GM12878 (cell line): ENCODE measurements at regions not wholly inside any gene's neighbourhood (a gene's known extent, or its start where the extent isn't known, plus 50 kb on each side); places are given as distances from the start of the nearest gene placed in this dataset.

Experiments
- ASH2L ChIP-seq: fragments of 300-600, 200-600 bp; sonication (generic); IDR thresholded peaks from 2 replicates; pipeline ENCODE4 v1.6.1; 2017; ENCODE audit warnings: low read depth, mild to moderate bottlenecking, borderline replicate concordance
- CTCF ChIP-seq, 3 experiments: IDR thresholded peaks in 2 of 3; conservative IDR thresholded peaks in 1 of 3; 2 replicates each; pipeline ENCODE4 v1.5.1; 2011; ENCODE audit warnings: low read depth in 3 of 3, low read length in 3 of 3, mild to moderate bottlenecking in 3 of 3, control low read depth in 2 of 3, moderate library complexity in 2 of 3, inconsistent platforms in 1 of 3, mixed read lengths in 1 of 3; ENCODE audit not compliant: control insufficient read depth in 2 of 3, insufficient read depth in 1 of 3; ENCODE audit errors: extremely low read depth in 1 of 3
- ESRRA ChIP-seq: IDR thresholded peaks from 2 replicates; pipeline ENCODE4 v1.6.1; 2012; ENCODE audit warnings: mild to moderate bottlenecking, low read length, improper control_type of control experiment
- GABPA ChIP-seq: IDR thresholded peaks from 2 replicates; pipeline ENCODE4 v1.6.1; 2014; ENCODE audit warnings: antibody characterized with exemption, low read depth, mild to moderate bottlenecking, inconsistent platforms
- HCFC1 ChIP-seq: fragments of 150-350 bp; IDR thresholded peaks from 2 replicates; pipeline ENCODE4 v1.6.1; 2014; ENCODE audit warnings: low read length
- KAT2A ChIP-seq: conservative IDR thresholded peaks from 2 replicates; pipeline ENCODE4 v1.6.1; 2011; ENCODE audit warnings: low read depth, low read length; ENCODE audit not compliant: control insufficient read depth
- PRDM15 ChIP-seq: fragments of 450-650 bp; formaldehyde crosslinking; IDR thresholded peaks from 2 replicates; pipeline ENCODE4 v1.4.0; 2020; ENCODE audit warnings: mild to moderate bottlenecking, moderate library complexity
- TF ChIP-seq, protein P1 (sequence below): fragments of 450-650 bp; IDR thresholded peaks from 2 replicates; pipeline ENCODE4 v1.6.1; 2017; ENCODE audit warnings: mild to moderate bottlenecking
- TF ChIP-seq, protein P2 (sequence below): IDR thresholded peaks from 2 replicates; pipeline ENCODE4 v1.6.1; 2012; ENCODE audit warnings: mild to moderate bottlenecking, low read depth, low read length

GRCh38 chr9:74035786-74036185 is 461.3 kb upstream of the RORB start:
- TF ChIP-seq ESRRA, result no peak
- TF ChIP-seq, protein P1, sequence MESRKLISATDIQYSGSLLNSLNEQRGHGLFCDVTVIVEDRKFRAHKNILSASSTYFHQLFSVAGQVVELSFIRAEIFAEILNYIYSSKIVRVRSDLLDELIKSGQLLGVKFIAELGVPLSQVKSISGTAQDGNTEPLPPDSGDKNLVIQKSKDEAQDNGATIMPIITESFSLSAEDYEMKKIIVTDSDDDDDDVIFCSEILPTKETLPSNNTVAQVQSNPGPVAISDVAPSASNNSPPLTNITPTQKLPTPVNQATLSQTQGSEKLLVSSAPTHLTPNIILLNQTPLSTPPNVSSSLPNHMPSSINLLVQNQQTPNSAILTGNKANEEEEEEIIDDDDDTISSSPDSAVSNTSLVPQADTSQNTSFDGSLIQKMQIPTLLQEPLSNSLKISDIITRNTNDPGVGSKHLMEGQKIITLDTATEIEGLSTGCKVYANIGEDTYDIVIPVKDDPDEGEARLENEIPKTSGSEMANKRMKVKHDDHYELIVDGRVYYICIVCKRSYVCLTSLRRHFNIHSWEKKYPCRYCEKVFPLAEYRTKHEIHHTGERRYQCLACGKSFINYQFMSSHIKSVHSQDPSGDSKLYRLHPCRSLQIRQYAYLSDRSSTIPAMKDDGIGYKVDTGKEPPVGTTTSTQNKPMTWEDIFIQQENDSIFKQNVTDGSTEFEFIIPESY, result no peak
- TF ChIP-seq KAT2A, result no peak
- TF ChIP-seq, protein P2, sequence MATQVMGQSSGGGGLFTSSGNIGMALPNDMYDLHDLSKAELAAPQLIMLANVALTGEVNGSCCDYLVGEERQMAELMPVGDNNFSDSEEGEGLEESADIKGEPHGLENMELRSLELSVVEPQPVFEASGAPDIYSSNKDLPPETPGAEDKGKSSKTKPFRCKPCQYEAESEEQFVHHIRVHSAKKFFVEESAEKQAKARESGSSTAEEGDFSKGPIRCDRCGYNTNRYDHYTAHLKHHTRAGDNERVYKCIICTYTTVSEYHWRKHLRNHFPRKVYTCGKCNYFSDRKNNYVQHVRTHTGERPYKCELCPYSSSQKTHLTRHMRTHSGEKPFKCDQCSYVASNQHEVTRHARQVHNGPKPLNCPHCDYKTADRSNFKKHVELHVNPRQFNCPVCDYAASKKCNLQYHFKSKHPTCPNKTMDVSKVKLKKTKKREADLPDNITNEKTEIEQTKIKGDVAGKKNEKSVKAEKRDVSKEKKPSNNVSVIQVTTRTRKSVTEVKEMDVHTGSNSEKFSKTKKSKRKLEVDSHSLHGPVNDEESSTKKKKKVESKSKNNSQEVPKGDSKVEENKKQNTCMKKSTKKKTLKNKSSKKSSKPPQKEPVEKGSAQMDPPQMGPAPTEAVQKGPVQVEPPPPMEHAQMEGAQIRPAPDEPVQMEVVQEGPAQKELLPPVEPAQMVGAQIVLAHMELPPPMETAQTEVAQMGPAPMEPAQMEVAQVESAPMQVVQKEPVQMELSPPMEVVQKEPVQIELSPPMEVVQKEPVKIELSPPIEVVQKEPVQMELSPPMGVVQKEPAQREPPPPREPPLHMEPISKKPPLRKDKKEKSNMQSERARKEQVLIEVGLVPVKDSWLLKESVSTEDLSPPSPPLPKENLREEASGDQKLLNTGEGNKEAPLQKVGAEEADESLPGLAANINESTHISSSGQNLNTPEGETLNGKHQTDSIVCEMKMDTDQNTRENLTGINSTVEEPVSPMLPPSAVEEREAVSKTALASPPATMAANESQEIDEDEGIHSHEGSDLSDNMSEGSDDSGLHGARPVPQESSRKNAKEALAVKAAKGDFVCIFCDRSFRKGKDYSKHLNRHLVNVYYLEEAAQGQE, result no peak
- TF ChIP-seq ASH2L, result no peak
- TF ChIP-seq CTCF (IDR thresholded peaks at IDR 0.05 in 2 of 3, conservative IDR thresholded peaks at IDR 0.05 in 1 of 3; ENCODE audit: control insufficient read depth in 2 of 3, extremely low read depth in 1 of 3, insufficient read depth in 1 of 3, low read depth in 3 of 3, low read length in 3 of 3), result no peak
- TF ChIP-seq HCFC1, result no peak
- TF ChIP-seq PRDM15 (CRISPR knock-in tag), result no peak
- no peak for TF ChIP-seq GABPA
